CD1c-positive myeloid dendritic cell (primary cell): ENCODE measurements at regions not wholly inside any gene's neighbourhood (a gene's known extent, or its start where the extent isn't known, plus 50 kb on each side); places are given as distances from the start of the nearest gene placed in this dataset.
A peak's percentile ranks its signal among the peaks of the same experiment; 100 is the strongest.

Experiments used
- DNase-seq: peaks from one replicate; pipeline ENCODE4 v3.0.0-alpha.2; 2016; ENCODE audit errors: extremely low spot score

DNA sequence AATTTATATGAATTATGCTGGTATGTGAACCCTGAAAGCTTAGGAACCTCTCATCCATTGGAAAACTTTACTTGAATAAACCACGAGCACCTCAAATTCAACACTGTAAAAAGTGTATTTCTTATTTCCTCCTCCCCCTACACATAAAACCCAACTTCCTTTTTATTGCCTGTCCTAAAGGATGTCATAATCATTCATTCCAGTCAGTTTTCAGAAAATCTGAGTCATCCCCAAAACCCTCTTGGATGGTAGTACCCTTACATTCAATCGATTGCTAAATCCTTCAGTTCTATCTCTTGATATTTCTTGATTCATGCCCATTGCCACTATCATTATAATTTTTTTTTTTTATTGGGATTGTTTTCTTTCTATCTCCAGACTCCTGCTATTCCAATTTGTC, 91.1 kb upstream of the ATP8A1 start:
- peak; percentile 18 for DNase-seq

DNA sequence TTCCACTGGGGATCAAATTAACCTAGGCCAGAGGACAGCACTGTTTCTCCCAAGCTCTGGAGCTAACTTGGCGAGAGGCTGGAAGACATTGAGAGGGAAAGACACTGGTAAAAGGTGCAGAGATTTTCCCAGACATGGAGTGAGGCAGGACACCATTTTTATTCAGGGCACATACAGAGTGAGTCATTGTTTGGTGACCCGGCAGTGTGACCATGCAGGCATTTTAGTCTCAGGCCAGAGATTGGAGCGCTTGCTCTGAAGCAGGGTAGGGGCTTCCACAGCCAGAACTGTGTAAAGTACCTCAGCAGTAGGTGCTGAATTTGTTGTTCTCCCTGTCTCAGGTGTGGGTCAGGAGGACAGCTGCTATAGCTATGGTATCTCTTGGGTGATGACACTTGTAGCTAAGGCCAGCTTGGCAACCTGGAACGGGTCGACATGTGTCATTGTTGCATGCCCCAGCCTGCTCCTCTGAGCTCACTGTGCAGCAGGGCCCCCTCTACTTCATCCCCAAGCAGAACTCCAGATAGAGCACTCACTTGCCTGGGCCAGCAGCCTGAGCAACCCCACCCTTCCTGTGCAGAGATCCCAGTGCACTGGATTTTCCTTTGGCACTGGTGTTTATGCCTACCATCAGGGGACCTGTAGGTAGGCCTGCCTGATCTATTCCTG, 79.8 kb upstream of the ATP8A1 start:
- DNase-seq: no peak

DNA sequence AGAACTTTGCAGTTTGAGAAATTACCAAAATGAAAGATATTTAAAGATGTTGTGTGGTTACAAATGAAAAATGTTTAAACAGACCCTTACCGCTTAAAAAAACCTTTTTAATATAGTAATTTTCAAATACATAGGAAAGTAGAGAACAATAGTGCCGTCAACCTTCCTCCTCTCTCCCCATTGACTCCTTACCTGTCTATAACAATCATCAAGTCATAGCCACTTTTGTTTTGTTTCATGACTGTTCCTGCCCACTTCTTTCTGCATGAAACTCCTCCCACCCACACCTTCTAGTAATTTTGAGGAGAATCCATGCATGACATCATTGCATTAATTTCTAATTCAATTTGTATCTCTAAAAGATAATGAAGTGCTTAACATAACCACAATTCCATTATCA, 76.5 kb upstream of the ATP8A1 start:
- DNase-seq: no peak

DNA sequence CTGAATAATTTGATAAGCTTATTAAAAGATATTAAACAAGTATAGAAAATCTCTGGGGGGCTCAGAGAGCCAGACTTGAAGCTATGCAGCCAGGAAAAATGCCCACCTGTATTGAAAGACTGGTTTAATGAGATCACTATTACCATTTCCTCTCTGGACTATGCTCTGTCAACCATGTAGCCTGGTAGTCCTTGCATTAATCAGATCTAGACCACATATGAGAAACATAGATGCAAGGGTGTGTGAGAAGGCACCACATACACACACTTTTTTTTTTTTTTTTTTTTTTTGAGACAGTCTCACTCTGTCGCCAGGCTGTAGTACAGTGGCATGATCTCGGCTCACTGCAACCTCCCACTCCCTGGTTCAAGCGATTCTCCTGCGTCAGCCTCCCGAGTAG, 75.9 kb upstream of the ATP8A1 start:
- DNase-seq: no peak

DNA sequence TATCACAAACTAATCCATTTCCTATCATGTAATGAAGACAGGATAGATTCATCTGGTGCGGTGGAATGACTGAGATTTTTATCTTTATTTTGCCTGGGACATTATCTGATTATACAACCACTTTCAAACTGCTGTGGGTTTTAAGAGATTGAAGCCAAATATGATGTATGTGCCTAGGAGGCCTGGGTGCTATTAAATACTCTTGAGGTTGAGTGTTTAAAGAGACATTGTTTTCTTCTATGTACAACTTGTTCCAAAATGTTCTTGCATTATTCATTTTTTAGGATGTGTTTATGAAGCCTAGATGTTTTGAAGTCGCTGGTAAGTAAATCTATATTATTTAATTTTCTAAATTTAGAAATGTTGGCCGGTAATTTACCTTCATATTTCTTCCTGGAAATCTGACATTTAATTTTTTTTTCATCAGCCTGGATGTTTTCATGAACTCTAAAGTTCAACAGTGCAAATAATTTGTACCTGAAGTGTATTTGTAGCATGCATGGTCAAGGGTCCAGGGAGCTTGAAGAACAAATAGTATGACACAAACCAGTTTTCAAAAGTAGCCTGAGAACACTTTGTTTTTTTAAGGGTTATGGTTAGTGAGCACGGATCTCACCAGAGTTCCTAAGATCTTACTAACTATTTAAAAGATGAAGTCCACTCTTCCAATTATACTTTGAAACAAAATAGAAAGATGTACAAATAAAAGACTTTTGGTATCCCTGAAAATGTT, 72.8 kb upstream of the ATP8A1 start:
- DNase-seq: no peak

DNA sequence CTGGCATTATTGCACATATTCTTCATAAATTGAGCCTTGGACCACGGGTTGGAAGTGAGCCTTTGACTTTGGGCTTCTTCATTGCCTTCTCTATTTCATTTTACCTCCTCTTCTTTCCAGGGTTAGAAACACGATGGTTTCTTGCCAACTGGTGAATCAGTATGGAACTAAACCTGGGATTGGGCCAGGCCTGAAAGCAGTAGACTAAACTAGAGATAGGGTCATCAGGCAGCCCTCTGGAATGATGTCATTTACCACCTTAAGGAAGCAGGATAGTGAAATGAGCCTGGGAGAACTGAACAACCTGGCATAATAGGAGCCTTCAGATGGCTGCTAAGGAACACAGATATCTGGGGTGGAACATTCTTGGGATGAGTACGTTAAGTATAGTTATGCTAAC, 67.5 kb upstream of the ATP8A1 start:
- DNase-seq: no peak

DNA sequence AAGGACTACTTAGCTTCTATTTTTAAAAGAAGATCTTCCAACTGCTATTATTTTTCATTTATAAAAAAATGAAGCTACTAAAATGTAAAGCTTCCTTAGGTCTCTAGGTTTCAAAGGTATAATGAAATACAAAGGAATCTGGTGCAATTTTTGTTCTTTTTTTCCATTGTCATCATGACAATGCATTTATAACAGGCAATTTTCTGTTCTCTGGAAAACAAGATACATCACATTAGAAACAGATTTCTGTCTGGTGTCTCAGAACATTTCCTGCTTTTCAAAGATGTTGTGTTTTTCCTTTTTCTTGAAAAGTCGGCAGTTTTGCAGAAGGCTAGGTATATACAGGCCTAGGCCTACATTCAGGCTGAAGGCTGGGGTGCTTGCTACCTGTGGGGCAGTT, 63.6 kb upstream of the ATP8A1 start:
- DNase-seq: no peak

DNA sequence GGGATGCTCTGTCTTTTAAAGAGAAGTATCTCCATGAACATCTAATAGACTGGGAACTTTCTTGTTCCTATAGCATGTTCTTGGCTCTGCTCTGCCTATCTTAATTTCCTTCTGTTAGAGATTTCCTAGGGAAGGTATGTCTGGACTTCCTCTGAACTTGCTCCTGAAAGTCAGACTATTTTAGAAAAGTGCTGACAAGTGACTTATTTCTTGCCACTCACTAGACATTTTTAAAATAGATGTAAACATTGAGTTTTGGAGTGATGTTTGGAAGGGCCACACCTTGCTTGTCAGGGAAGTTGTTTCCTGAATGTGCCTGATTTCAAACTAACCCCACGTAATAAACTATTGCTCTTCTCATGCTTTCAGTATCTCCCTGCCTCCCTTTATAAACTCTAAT, 62.4 kb upstream of the ATP8A1 start:
- no peak for DNase-seq

DNA sequence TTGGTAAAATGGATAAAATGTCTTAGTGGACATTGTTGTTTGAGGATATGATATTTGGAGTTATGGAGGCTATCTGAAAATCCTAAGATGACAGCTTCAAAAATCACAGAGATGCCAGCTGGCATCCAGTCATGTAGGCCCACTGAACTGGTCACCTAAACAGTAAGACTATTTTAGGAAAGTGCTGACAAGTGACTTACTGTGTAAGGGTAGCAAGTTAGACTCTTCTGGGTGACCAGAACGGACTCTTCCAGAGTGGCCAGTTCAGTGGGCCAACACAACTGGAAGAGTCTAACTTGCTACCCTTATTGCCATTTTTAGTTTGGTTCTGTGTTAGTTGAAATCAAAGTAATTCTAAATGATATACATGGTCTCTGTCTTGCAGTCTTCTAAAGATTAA, 61.4 kb upstream of the ATP8A1 start:
- DNase-seq: no peak

DNA sequence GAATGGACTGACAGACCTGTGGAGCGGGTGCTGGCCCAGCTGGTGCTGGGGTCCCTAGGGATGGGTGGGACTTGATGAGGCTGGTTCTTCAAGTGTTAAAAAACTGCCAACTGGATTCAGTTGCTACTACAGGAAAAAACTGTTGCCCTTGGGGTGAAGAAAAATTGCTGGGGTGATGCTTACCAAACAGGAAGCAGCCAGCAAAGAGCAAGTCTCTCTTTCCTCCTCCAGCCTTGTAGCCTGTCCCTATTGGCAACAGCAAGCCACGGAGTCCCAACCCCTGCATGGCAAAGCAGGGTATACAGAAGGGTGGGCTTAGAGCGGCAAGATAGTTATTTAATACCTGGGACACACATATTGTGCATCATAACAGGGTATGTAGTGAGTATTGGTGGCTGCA, 60.1 kb upstream of the ATP8A1 start:
- DNase-seq: no peak

DNA sequence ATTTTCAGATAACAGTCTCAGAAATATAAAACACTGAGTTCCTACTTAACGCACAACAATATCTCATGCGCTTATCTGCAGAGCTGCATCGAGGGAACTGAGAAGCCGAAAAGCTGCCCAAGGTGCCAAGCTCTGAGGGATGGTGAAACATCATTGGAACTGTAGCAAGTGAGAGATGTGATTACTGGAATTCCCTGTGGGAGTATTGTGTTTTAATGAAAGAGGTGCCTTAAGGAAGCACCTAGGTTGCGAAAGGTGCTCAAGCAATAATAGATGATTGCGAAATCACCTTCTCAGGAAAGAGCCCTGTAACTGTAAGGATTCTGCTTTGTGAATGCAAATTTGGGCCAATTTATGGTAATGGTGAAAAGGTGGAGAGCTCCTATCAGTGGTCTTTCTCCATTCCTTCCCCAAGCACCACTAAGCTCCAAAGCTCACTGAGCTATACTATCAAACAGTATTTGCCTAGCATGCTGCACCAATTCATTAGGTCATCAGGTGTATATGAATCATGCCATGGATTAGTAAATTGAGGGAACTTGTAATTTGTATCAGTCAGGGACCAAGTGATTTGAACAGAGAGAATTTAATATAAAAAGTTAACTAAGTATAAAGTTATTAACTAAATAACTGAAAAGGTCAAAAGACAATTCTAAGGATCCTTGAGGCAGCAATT, 59.0 kb upstream of the ATP8A1 start:
- DNase-seq: no peak

DNA sequence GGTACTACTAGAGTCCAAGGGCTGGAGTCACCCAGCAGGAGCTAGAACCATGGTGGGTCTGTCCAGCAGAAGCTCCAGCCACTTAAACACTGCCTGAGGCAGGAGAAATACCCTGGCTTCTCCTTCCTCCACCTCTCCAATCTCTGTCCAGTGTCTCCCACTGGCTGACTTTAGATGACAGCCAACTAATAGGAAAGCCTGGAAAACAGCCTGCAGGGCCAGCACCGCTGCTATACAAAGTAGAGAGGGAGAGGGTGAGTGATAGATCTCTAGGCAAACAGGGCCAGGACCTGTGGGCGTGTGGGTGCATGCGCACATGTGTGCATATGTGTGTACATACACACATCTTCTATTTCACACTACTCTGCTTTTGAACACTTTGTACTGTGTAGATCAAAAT, 56.5 kb upstream of the ATP8A1 start:
- DNase-seq: no peak

DNA sequence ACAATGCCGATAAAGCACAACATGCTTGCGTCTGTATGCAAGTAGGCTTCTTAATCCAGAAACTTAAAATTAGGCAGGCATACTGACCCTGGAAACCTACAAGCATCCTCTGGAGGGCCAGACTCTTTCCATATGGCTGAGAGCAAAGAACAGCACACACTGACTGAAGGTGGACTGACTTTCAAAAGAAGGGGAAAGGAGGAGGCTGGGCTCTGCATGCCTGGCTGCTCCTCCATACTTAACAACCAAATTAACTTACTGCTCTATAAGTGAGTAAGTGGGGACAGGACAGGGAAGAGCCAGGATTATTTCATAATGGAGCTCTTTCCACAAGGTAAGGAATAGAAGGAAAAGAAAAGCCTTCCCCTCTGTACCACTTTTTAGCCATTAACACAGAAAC, 55.9 kb upstream of the ATP8A1 start:
- no peak for DNase-seq

DNA sequence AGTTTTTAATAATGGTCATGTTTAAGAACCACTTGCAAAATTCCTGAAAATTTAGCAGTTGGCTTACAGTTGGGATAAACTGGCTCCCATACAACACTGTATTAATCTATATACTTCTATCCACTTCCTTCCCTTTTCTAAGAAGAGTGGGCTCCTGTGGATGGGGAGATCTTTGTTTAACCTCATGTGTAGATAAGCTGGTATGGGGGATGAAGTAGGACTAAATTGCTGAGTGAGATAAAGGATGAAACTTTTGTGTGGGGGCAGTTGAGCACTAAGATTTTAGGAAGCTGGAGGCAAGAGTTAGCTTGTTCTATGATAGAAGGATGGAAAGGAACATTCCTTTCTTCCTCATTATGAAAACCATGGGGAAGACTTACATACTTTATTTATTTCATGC, 54.6 kb upstream of the ATP8A1 start:
- DNase-seq: no peak

DNA sequence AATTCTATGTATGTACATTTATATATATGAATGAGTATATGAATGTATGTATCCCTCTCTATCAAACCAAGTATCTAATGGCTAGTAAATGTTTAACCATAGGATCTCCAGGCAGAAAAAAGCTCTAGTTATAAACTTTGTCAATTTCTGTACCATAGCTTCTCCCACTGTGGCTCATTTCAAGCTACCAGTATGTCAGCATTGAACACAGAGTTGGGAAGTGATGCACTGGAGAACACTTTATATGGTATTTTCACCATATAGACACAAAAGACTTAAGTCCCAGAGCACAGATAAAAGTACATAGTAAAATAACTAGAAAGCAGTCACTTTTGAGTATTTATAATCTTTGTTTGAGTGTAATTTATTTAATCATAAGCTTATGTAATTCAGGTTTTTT, 53.9 kb upstream of the ATP8A1 start:
- DNase-seq: no peak

DNA sequence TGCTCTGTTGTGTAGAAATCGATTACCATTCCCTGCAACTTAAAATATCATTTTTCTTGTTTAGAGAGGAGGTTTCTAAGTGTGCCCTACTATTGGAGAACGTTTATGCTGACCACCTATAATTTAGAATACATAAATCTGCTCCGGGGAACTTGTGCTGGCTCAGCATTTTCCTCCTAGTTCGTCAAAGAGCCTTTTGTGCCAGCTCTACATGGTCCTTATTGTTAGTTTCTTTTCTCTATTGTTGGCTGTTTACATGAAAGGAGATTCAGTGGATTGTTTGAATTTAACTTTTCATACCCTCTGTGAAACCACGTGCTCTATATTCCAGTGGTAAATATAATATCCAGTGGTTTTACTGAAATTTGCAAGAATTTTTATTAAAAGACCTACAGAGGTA, 53.4 kb upstream of the ATP8A1 start:
- DNase-seq: no peak

DNA sequence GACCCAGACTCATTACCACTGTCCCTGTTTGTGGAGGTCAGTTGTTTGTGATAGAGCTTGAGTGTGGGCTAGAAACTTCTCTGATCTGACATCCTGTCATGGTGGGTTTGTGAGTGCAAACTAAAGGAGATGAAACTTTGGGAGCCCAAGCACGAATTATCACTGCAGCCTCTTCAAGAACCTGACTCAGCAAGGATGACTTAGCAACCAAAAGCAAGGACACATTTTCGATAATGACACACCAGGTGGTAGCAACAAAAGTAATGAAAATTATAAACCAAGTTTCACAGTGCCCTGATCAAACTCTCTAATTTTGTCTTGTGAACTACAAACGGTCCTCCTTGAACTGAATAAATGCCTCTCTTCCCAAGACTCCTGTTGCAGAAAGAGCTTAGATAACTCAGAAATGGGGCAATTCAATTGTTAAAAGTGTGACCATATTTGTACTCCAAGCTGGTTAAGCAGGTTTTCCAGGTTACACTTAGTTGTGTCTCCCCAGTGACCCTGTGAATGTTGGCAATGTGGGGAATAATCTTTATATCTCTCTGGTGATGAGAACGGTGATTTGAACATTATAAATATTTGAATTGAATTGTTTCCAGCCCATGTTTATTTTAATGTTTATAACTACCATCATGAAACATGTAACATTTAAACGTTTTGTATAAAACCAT, 52.6 kb upstream of the ATP8A1 start:
- no peak for DNase-seq

DNA sequence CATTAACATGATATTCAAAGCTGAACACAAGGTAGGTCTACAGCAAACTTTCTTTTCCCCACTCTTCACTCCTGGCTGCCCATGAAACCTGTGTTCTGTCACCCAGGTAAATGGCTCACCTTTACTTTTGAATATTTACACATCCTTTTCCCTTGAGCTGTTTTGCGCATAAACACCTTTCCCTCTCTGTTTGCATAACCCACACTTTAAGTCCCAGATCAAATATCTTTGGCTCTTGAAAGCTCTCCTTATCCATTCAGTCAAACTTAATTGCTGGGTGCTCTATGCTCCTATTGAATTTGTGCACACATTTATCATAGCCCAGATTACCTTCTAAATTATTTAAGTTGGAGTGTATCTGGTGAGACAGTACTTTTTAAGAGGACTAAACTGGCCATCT, 51.7 kb upstream of the ATP8A1 start:
- no peak for DNase-seq
